Peyer's patch (tissue), 4 donors: ENCODE measurements at regions not wholly inside any gene's neighbourhood (a gene's known extent, or its start where the extent isn't known, plus 50 kb on each side); places are given as distances from the start of the nearest gene placed in this dataset.

Experiments
- DNase-seq, 3 donors: peaks; one replicate each; pipeline ENCODE4 v3.0.0-alpha.2; 2017 to 2019
- H3K27ac ChIP-seq, 4 donors: fragments of 200-600 bp; sonication (generic); one replicate each; pipeline ENCODE4 v1.5.1; 2016 to 2019
- H3K27me3 ChIP-seq, 2 donors: fragments of 200-600 bp; sonication (generic); one replicate each; pipeline ENCODE4 v1.5.1; 2019
- H3K36me3 ChIP-seq, 3 donors: fragments of 200-600 bp; sonication (generic); one replicate each; pipeline ENCODE4 v1.5.1; 2016 to 2019
- H3K4me1 ChIP-seq, 4 donors: fragments of 200-600 bp; sonication (generic); one replicate each; pipeline ENCODE4 v1.5.1; 2016 to 2019
- H3K4me3 ChIP-seq, 4 donors: fragments of 200-600 bp; sonication (generic); 1 replicate in 3 of 4; 2 replicates in 1 of 4; pipeline ENCODE4 v1.5.1; 2016 to 2019; ENCODE audit warnings: mild to moderate bottlenecking in 1 of 4
- H3K9me3 ChIP-seq, 4 donors: fragments of 200-600 bp; sonication (generic); one replicate each; pipeline ENCODE4 v1.5.1; 2016 to 2019; ENCODE audit warnings: mild to moderate bottlenecking in 1 of 4
- CTCF ChIP-seq, 6 experiments: fragments of 450-650 bp in 4 of 6; fragments of 200-600 bp in 2 of 6; sonication (generic) in 1 of 6; IDR thresholded peaks; one replicate each; pipeline ENCODE4 v1.5.1; 2017 to 2019; ENCODE audit warnings: antibody characterized with exemption in 6 of 6, mild to moderate bottlenecking in 3 of 6, moderate library complexity in 1 of 6
- POLR2A ChIP-seq, 2 donors: fragments of 450-650 bp; IDR thresholded peaks; one replicate each; pipeline ENCODE4 v1.5.1; 2017; ENCODE audit warnings: antibody characterized with exemption in 2 of 2, mild to moderate bottlenecking in 2 of 2, moderate library complexity in 2 of 2

- TF ChIP-seq CTCF (IDR thresholded peaks at IDR 0.05) (no peak), POLR2A (IDR thresholded peaks at IDR 0.05) (no peak)
- no peak overlapping the region for H3K4me3 ChIP-seq
- H3K27me3 ChIP-seq, result no peaks in the 10 kb centered on the region
- H3K9me3 ChIP-seq, result no peaks in the 10 kb centered on the region
- no peaks in the 10 kb centered on the region for H3K4me1 ChIP-seq
- H3K36me3 ChIP-seq, result no peaks in the 10 kb centered on the region
- no peak overlapping the region for H3K27ac ChIP-seq
- DNase-seq, result no peak
Observed at GRCh38 chr5:126233256-126233655, 190.0 kb upstream of the GRAMD2B start.

- H3K36me3 ChIP-seq, result no peaks in the 10 kb centered on the region
- no peak overlapping the region for H3K4me3 ChIP-seq
- no peak for DNase-seq
- no peaks in the 10 kb centered on the region for H3K27me3 ChIP-seq
- TF ChIP-seq POLR2A (IDR thresholded peaks at IDR 0.05), result no peak
- TF ChIP-seq CTCF (IDR thresholded peaks at IDR 0.05), result peak in 4 of 6 experiments; percentile 34 to 65 (median 62)
- no peak overlapping the region for H3K27ac ChIP-seq
- H3K4me1 ChIP-seq, result no peaks in the 10 kb centered on the region
- H3K9me3 ChIP-seq, result no peaks in the 10 kb centered on the region
Observed at GRCh38 chr5:126234563-126235195, 188.5 kb upstream of the GRAMD2B start.

GRCh38 chr5:126235628-126236027 lies 187.6 kb upstream of the GRAMD2B start:
- no peak for TF ChIP-seq CTCF (IDR thresholded peaks at IDR 0.05)
- TF ChIP-seq POLR2A (IDR thresholded peaks at IDR 0.05), result no peak
- no peak overlapping the region for H3K27ac ChIP-seq
- no peaks in the 10 kb centered on the region for H3K36me3 ChIP-seq
- no peaks in the 10 kb centered on the region for H3K9me3 ChIP-seq
- no peak overlapping the region for H3K4me3 ChIP-seq
- no peaks in the 10 kb centered on the region for H3K27me3 ChIP-seq
- H3K4me1 ChIP-seq, result no peaks in the 10 kb centered on the region
- no peak for DNase-seq

GRCh38 chr5:126236994-126237393 lies 186.2 kb upstream of the GRAMD2B start:
- Histone ChIP-seq H3K4me3 (no peak overlapping the region), H3K36me3 (no peaks in the 10 kb centered on the region), H3K27ac (no peak overlapping the region), H3K27me3 (no peaks in the 10 kb centered on the region), H3K9me3 (no peaks in the 10 kb centered on the region), H3K4me1 (no peaks in the 10 kb centered on the region)
- DNase-seq, result no peak
- no peak for TF ChIP-seq POLR2A (IDR thresholded peaks at IDR 0.05)

GRCh38 chr5:126248611-126249010 lies 174.6 kb upstream of the GRAMD2B start:
- Histone ChIP-seq H3K36me3 (no peaks in the 10 kb centered on the region), H3K27me3 (no peaks in the 10 kb centered on the region), H3K4me3 (no peak overlapping the region), H3K4me1 (peaks cover 0 to 3% (median 0%) of the 10 kb centered on the region in 4 donors), H3K9me3 (no peaks in the 10 kb centered on the region), H3K27ac (no peak overlapping the region)
- TF ChIP-seq POLR2A (IDR thresholded peaks at IDR 0.05), result no peak
- no peak for TF ChIP-seq CTCF (IDR thresholded peaks at IDR 0.05)
- no peak for DNase-seq

GRCh38 chr5:126251024-126251423 lies 172.2 kb upstream of the GRAMD2B start:
- Histone ChIP-seq H3K27ac (no peak overlapping the region), H3K4me3 (no peak overlapping the region), H3K4me1 (peaks cover 0 to 3% (median 0%) of the 10 kb centered on the region in 4 donors), H3K9me3 (no peaks in the 10 kb centered on the region), H3K36me3 (no peaks in the 10 kb centered on the region), H3K27me3 (no peaks in the 10 kb centered on the region)
- TF ChIP-seq POLR2A (IDR thresholded peaks at IDR 0.05) (no peak), CTCF (IDR thresholded peaks at IDR 0.05) (no peak)
- no peak for DNase-seq
